NT2/D1 (cell line): ENCODE measurements at regions not wholly inside any gene's neighbourhood (a gene's known extent, or its start where the extent isn't known, plus 50 kb on each side); places are given as distances from the start of the nearest gene placed in this dataset.

Experiments
- SUZ12 ChIP-seq: IDR thresholded peaks from 2 replicates; pipeline ENCODE4 v1.6.1; 2011; ENCODE audit not compliant: insufficient read length, insufficient read depth; ENCODE audit errors: extremely low read depth
- YY1 ChIP-seq: IDR thresholded peaks from 2 replicates; pipeline ENCODE4 v1.6.1; 2011; ENCODE audit not compliant: insufficient read length, insufficient read depth
- ZNF274 ChIP-seq: IDR thresholded peaks from 2 replicates; pipeline ENCODE4 v1.6.1; 2011; ENCODE audit warnings: mild to moderate bottlenecking, low read depth, low read length

DNA sequence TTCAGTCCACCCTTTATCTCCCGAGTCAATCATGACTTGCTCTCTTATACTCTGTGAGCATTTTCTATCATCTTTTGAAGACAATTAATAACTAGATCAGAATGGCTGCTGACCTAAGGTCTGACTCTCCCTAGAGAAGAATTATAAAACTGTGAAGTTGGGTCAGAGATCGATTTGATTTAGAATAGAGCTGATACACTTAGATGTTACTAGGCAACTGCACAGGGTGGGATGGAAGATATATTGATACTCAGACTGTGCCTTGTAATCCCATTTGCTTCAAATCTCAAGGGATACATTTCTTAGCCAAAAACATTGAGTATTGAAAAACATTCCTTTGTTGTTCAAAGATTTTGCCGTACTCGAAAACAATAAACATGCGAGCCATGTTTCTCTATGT, 106.0 kb upstream of the NMUR2 start:
- TF ChIP-seq YY1 (no peak), SUZ12 (no peak), ZNF274 (no peak)
